ENCODE measurements at regions not wholly inside any gene's neighbourhood (a gene's known extent, or its start where the extent isn't known, plus 50 kb on each side); places are given as distances from the start of the nearest gene placed in this dataset.
"Not testable (repeated sequence)": the region's sequence is repeated elsewhere in the genome, so short reads cannot be mapped to it uniquely, and the experiment has no call there.

DNA sequence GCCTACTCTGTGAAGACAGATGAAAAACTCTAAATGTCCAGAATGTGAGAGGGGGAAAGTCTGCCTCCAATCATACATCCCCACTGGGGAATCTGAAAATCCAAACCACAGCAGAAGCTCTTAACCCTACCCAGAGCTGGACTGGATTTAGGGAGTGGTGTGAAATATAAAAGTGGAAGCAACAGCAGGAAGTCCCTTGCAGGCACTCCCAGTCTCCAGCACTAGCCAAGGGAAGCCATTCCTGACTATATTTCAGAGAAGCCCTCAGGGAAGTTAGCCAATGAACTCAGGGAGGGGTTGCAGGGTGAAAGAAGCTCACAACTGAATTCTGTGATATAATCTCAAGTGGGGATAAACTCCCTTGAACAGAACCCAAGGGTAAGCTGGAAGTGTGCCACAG lies 51.5 kb downstream of the CRPPA start:
- no peak for TF ChIP-seq EZH2phosphoT487 (IDR thresholded peaks at IDR 0.05; ENCODE audit: borderline replicate concordance)
- TF ChIP-seq, protein P1, sequence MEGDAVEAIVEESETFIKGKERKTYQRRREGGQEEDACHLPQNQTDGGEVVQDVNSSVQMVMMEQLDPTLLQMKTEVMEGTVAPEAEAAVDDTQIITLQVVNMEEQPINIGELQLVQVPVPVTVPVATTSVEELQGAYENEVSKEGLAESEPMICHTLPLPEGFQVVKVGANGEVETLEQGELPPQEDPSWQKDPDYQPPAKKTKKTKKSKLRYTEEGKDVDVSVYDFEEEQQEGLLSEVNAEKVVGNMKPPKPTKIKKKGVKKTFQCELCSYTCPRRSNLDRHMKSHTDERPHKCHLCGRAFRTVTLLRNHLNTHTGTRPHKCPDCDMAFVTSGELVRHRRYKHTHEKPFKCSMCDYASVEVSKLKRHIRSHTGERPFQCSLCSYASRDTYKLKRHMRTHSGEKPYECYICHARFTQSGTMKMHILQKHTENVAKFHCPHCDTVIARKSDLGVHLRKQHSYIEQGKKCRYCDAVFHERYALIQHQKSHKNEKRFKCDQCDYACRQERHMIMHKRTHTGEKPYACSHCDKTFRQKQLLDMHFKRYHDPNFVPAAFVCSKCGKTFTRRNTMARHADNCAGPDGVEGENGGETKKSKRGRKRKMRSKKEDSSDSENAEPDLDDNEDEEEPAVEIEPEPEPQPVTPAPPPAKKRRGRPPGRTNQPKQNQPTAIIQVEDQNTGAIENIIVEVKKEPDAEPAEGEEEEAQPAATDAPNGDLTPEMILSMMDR (conservative IDR thresholded peaks at IDR 0.05; ENCODE audit: low read length), result no peak
- no peak overlapping the region for H2AFZ ChIP-seq (ENCODE audit: low read length)
- H4K20me1 ChIP-seq (ENCODE audit: insufficient read depth, low read length, poor library complexity, severe bottlenecking), result no peaks in the 10 kb centered on the region

DNA sequence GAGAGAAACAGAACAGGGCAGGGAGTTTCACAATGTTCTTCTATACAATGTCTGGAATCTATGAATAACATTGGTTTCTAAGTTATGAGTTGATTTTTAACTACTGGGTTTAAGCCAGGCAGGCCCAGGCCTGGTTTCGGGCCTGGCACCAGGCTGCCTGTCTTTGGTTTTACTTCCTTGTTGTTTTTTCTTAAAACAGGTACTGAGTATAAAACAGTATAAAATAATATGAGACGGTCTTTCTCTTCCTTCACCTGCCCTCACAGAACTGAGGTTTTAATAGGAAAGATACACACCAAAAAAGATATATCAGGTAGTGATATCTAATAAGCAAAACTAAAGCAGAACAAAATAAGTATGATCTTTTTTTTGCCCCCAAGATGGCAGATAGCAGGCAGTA lies 52.0 kb downstream of the CRPPA start:
- not testable (repeated sequence) for H3K27me3 ChIP-seq (ENCODE audit: insufficient read depth, low read length, poor library complexity, severe bottlenecking); H3K9me2 ChIP-seq (replicated peaks; ENCODE audit: low read depth, low read length); H3K9ac ChIP-seq (ENCODE audit: low read depth, low read length, poor library complexity, severe bottlenecking); H3K4me1 ChIP-seq (ENCODE audit: insufficient read depth, low read length, poor library complexity, severe bottlenecking); H3K4me3 ChIP-seq (ENCODE audit: low read length, poor library complexity, severe bottlenecking); H3K4me2 ChIP-seq (ENCODE audit: low read depth, low read length, poor library complexity, severe bottlenecking); H3K36me3 ChIP-seq (ENCODE audit: insufficient read depth, low read length); H2AFZ ChIP-seq (ENCODE audit: low read length); H3F3A ChIP-seq (ENCODE audit: low read depth); H3K79me2 ChIP-seq (ENCODE audit: insufficient read depth, low read length); H3K9me3 ChIP-seq (ENCODE audit: insufficient read depth, low read depth, low read length); H4K20me1 ChIP-seq (ENCODE audit: insufficient read depth, low read length, poor library complexity, severe bottlenecking)

More for the DNA sequence above, 51.5 kb downstream of the CRPPA start:
- H3K9ac ChIP-seq (ENCODE audit: low read depth, low read length, poor library complexity, severe bottlenecking), result no peak overlapping the region
- no peaks in the 10 kb centered on the region for H3K79me2 ChIP-seq (ENCODE audit: insufficient read depth, low read length)
- H3F3A ChIP-seq (ENCODE audit: low read depth), result no peaks in the 10 kb centered on the region
- no peaks in the 10 kb centered on the region for H3K9me2 ChIP-seq (replicated peaks; ENCODE audit: low read depth, low read length)
- H3K4me3 ChIP-seq (ENCODE audit: low read length, poor library complexity, severe bottlenecking), result no peak overlapping the region
- H3K4me1 ChIP-seq (ENCODE audit: insufficient read depth, low read length, poor library complexity, severe bottlenecking), result no peaks in the 10 kb centered on the region
- no peaks in the 10 kb centered on the region for H3K36me3 ChIP-seq (ENCODE audit: insufficient read depth, low read length)
- no peaks in the 10 kb centered on the region for H3K27me3 ChIP-seq (ENCODE audit: insufficient read depth, low read length, poor library complexity, severe bottlenecking)
- peaks cover 3% of the 10 kb centered on the region; the same call in 1 of the 2 replicates for H3K9me3 ChIP-seq (ENCODE audit: insufficient read depth, low read depth, low read length)
- no peak overlapping the region for H3K4me2 ChIP-seq (ENCODE audit: low read depth, low read length, poor library complexity, severe bottlenecking)

DNA sequence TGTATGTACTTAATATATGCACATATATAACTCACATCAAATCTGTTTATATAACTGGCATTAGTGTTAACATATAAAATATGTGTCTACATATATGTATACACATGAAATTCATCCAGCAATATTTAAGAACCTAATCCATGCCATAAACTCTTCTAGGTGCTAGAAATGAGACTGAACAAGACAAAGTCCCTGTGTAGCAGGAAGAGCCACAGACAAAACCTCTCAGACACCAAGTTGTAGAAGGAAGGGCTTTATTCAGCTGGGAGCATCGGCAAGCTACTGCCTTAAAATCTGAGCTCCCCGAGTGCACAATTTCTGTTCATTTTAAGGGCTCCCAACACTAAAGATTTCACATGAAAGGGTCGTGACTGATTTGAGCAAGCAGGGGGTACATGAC lies 52.5 kb downstream of the CRPPA start:
- Histone ChIP-seq H2AFZ (ENCODE audit: low read length) (no peak overlapping the region), H3K36me3 (ENCODE audit: insufficient read depth, low read length) (no peaks in the 10 kb centered on the region), H3K9me2 (replicated peaks; ENCODE audit: low read depth, low read length) (no peaks in the 10 kb centered on the region), H4K20me1 (ENCODE audit: insufficient read depth, low read length, poor library complexity, severe bottlenecking) (no peaks in the 10 kb centered on the region), H3K4me1 (ENCODE audit: insufficient read depth, low read length, poor library complexity, severe bottlenecking) (no peaks in the 10 kb centered on the region), H3K4me2 (ENCODE audit: low read depth, low read length, poor library complexity, severe bottlenecking) (no peak overlapping the region), H3K4me3 (ENCODE audit: low read length, poor library complexity, severe bottlenecking) (no peak overlapping the region), H3K9me3 (ENCODE audit: insufficient read depth, low read depth, low read length) (peaks cover 3% of the 10 kb centered on the region; the same call in 1 of the 2 replicates), H3F3A (ENCODE audit: low read depth) (no peaks in the 10 kb centered on the region), H3K79me2 (ENCODE audit: insufficient read depth, low read length) (no peaks in the 10 kb centered on the region), H3K27me3 (ENCODE audit: insufficient read depth, low read length, poor library complexity, severe bottlenecking) (no peaks in the 10 kb centered on the region), H3K9ac (ENCODE audit: low read depth, low read length, poor library complexity, severe bottlenecking) (no peak overlapping the region)
- no peak for TF ChIP-seq EZH2phosphoT487 (IDR thresholded peaks at IDR 0.05; ENCODE audit: borderline replicate concordance)

DNA sequence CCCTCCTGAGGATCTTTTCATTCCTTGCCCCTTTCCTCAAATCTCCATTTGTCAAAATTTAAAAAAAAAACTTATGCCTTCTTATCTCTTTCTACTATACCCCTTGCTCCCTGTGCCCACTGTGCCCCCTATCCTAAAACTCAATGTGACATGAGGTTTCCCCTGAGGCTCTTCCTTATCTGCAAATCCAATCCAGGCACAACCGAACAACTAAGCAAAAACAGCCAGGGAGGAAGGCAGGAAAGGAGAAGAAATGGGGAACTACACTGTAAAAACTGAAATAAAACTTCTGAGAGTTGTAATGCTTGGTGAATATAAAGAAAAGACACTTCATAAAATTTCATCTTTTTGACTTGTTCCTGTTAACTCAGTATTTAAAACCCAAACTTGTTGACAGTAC lies 54.2 kb downstream of the CRPPA start:
- no peaks in the 10 kb centered on the region for H3K9me2 ChIP-seq (replicated peaks; ENCODE audit: low read depth, low read length)
- no peak overlapping the region for H3K4me2 ChIP-seq (ENCODE audit: low read depth, low read length, poor library complexity, severe bottlenecking)
- H3K79me2 ChIP-seq (ENCODE audit: insufficient read depth, low read length), result no peaks in the 10 kb centered on the region
- no peak overlapping the region for H3K9ac ChIP-seq (ENCODE audit: low read depth, low read length, poor library complexity, severe bottlenecking)
- no peaks in the 10 kb centered on the region for H4K20me1 ChIP-seq (ENCODE audit: insufficient read depth, low read length, poor library complexity, severe bottlenecking)
- H3F3A ChIP-seq (ENCODE audit: low read depth), result no peaks in the 10 kb centered on the region
- H3K9me3 ChIP-seq (ENCODE audit: insufficient read depth, low read depth, low read length), result peaks cover 2% of the 10 kb centered on the region; the same call in 1 of the 2 replicates
- TF ChIP-seq, protein P1 (conservative IDR thresholded peaks at IDR 0.05; ENCODE audit: low read length), result no peak
- no peak for TF ChIP-seq EZH2phosphoT487 (IDR thresholded peaks at IDR 0.05; ENCODE audit: borderline replicate concordance)
- H3K4me3 ChIP-seq (ENCODE audit: low read length, poor library complexity, severe bottlenecking), result no peak overlapping the region
- H3K27me3 ChIP-seq (ENCODE audit: insufficient read depth, low read length, poor library complexity, severe bottlenecking), result no peaks in the 10 kb centered on the region
- no peak overlapping the region for H2AFZ ChIP-seq (ENCODE audit: low read length)
- H3K4me1 ChIP-seq (ENCODE audit: insufficient read depth, low read length, poor library complexity, severe bottlenecking), result no peaks in the 10 kb centered on the region
- no peaks in the 10 kb centered on the region for H3K36me3 ChIP-seq (ENCODE audit: insufficient read depth, low read length)
